SK-N-SH (cell line): ENCODE measurements at regions not wholly inside any gene's neighbourhood (a gene's known extent, or its start where the extent isn't known, plus 50 kb on each side); places are given as distances from the start of the nearest gene placed in this dataset.

Experiments
- CTCF ChIA-PET: fragments of 300-600, 350-600 bp; formaldehyde crosslinking; extraction: SDS; loops from one replicate; lab custom pipeline; 2021; lab: Yijun Ruan, JAX
- POLR2A ChIA-PET: fragments of 350-600 bp; sonication (Branson Sonifier 250); formaldehyde crosslinking; extraction: SDS; loops from one replicate; lab custom pipeline; 2020; ENCODE audit warnings: antibody characterized with exemption, inconsistent platforms; lab: Yijun Ruan, JAX
- DNase-seq: peaks from one replicate; pipeline ENCODE4 v3.0.0; 2012
- H2AFZ ChIP-seq: fragments of 200-600 bp; sonication (generic); 2 replicates; pipeline ENCODE4 v1.8.1; 2016; ENCODE audit warnings: antibody characterized with exemption, mild to moderate bottlenecking, low read depth
- H3F3A ChIP-seq: fragments of 200-600 bp; sonication (generic); replicated peaks from 2 replicates; pipeline ENCODE3; 2016; ENCODE audit warnings: antibody characterized with exemption, mild to moderate bottlenecking; ENCODE audit not compliant: insufficient read depth
- H3K27ac ChIP-seq, 2 experiments: fragments of 200-500 bp in 1 of 2; fragments of 200-600 bp in 1 of 2; sonication (Bioruptor generic) in 1 of 2; sonication (generic), shearing (Covaris generic) in 1 of 2; 2 replicates each; pipeline versions ENCODE4 v1.5.1 to v1.6.1; 2014 to 2016; ENCODE audit warnings: low read depth in 2 of 2, inconsistent platforms in 1 of 2, low read length in 1 of 2, mild to moderate bottlenecking in 1 of 2, mixed read lengths in 1 of 2
- H3K27me3 ChIP-seq: fragments of 200-600 bp; sonication (generic), shearing (Covaris generic); 2 replicates; pipeline ENCODE4 v1.6.1; 2016; ENCODE audit warnings: mixed run types; ENCODE audit not compliant: insufficient read depth
- H3K36me3 ChIP-seq, 2 experiments: fragments of 200-500 bp in 1 of 2; fragments of 200-600 bp in 1 of 2; sonication (Bioruptor generic) in 1 of 2; sonication (generic) in 1 of 2; replicated peaks in 1 of 2; 2 replicates each; pipeline versions ENCODE3 to v1.5.1; 2014 to 2016; ENCODE audit warnings: low read length in 1 of 2, mild to moderate bottlenecking in 1 of 2; ENCODE audit not compliant: insufficient read depth in 2 of 2, control insufficient read depth in 1 of 2
- H3K4me1 ChIP-seq, 2 experiments: fragments of 200-500 bp in 1 of 2; fragments of 200-600 bp in 1 of 2; sonication (Bioruptor generic) in 1 of 2; sonication (generic), shearing (Covaris generic) in 1 of 2; 2 replicates each; pipeline versions ENCODE4 v1.5.1 to v1.6.1; 2014 to 2016; ENCODE audit warnings: low read depth in 1 of 2, low read length in 1 of 2, mixed run types in 1 of 2; ENCODE audit not compliant: insufficient read depth in 2 of 2, control insufficient read depth in 1 of 2
- H3K4me2 ChIP-seq: fragments of 200-600 bp; sonication (generic), shearing (Covaris generic); 2 replicates; pipeline ENCODE4 v1.6.1; 2017; ENCODE audit warnings: mixed run types
- H3K4me3 ChIP-seq, 2 experiments: fragments of 200-500 bp in 1 of 2; fragments of 200-600 bp in 1 of 2; sonication (Bioruptor generic) in 1 of 2; sonication (generic), shearing (Covaris generic) in 1 of 2; 2 replicates each; pipeline versions ENCODE4 v1.5.1 to v1.8.1; 2014 to 2016; ENCODE audit warnings: low read depth in 2 of 2, inconsistent platforms in 1 of 2, low read length in 1 of 2, mild to moderate bottlenecking in 1 of 2, mixed read lengths in 1 of 2, moderate library complexity in 1 of 2
- H3K79me2 ChIP-seq: fragments of 200-600 bp; sonication (generic); 2 replicates; pipeline ENCODE4 v1.8.1; 2017; ENCODE audit warnings: mild to moderate bottlenecking; ENCODE audit not compliant: insufficient read depth
- H3K9ac ChIP-seq: fragments of 200-600 bp; sonication (generic); 2 replicates; pipeline ENCODE4 v1.6.1; 2017; ENCODE audit warnings: mixed run types
- H3K9me2 ChIP-seq: fragments of 200-600 bp; sonication (generic); 2 replicates; pipeline ENCODE4 v1.6.1; 2017; ENCODE audit warnings: mixed run types
- H3K9me3 ChIP-seq: fragments of 200-600 bp; sonication (generic); 2 replicates; pipeline ENCODE4 v1.6.1; 2017; ENCODE audit warnings: mixed run types, mild to moderate bottlenecking, moderate library complexity
- H4K20me1 ChIP-seq: fragments of 200-600 bp; sonication (generic); 2 replicates; pipeline ENCODE4 v1.6.1; 2017; ENCODE audit warnings: mild to moderate bottlenecking, mixed run types; ENCODE audit not compliant: insufficient read depth
- CHD2 ChIP-seq: fragments of 150-350 bp; IDR thresholded peaks from 2 replicates; pipeline ENCODE4 v1.6.1; 2018; ENCODE audit warnings: low read length; ENCODE audit not compliant: partially characterized antibody
- ELF1 ChIP-seq: IDR thresholded peaks from 2 replicates; pipeline ENCODE4 v1.4.0; 2012
- EZH2phosphoT487 ChIP-seq: fragments of 200-600 bp; sonication (generic); IDR thresholded peaks from 2 replicates; pipeline ENCODE4 v1.6.1; 2017; ENCODE audit warnings: low read depth, mixed run types, mild to moderate bottlenecking, antibody characterized with exemption, moderate library complexity, borderline replicate concordance
- FOSL2 ChIP-seq: IDR thresholded peaks from 2 replicates; pipeline ENCODE4 v1.4.0; 2012; ENCODE audit warnings: low read depth, mild to moderate bottlenecking, moderate library complexity, borderline replicate concordance
- FOXJ3 ChIP-seq: sonication (generic); formaldehyde crosslinking; IDR thresholded peaks from 2 replicates; pipeline ENCODE4 v1.5.1; 2020; ENCODE audit warnings: mild to moderate bottlenecking, missing genetic modification reagents
- JUND ChIP-seq: IDR thresholded peaks from 2 replicates; pipeline ENCODE4 v1.4.0; 2012
- MAX ChIP-seq: IDR thresholded peaks from 2 replicates; pipeline ENCODE4 v1.4.0; 2012; ENCODE audit warnings: low read depth
- MXI1 ChIP-seq: IDR thresholded peaks from 2 replicates; pipeline ENCODE4 v1.6.1; 2012; ENCODE audit warnings: mild to moderate bottlenecking, low read depth, low read length, improper control_type of control experiment
- NFIC ChIP-seq: IDR thresholded peaks from 2 replicates; pipeline ENCODE4 v1.4.0; 2012; ENCODE audit warnings: borderline replicate concordance
- NRF1 ChIP-seq: IDR thresholded peaks from 2 replicates; pipeline ENCODE4 v1.6.1; 2012; ENCODE audit warnings: low read depth, mild to moderate bottlenecking, low read length
- PBX3 ChIP-seq: IDR thresholded peaks from 2 replicates; pipeline ENCODE4; 2012
- RCOR1 ChIP-seq: fragments of 150-350 bp; IDR thresholded peaks from 2 replicates; pipeline ENCODE4 v1.6.1; 2017; ENCODE audit warnings: antibody characterized with exemption, low read length
- RXRA ChIP-seq: IDR thresholded peaks from 2 replicates; pipeline ENCODE4 v1.4.0; 2012; ENCODE audit warnings: low read depth, mild to moderate bottlenecking, borderline replicate concordance
- SIN3A ChIP-seq: IDR thresholded peaks from 2 replicates; pipeline ENCODE4 v1.6.1; 2012; ENCODE audit warnings: low read depth, mild to moderate bottlenecking, low read length, moderate library complexity, borderline replicate concordance
- SMC3 ChIP-seq: IDR thresholded peaks from 2 replicates; pipeline ENCODE4 v1.6.1; 2012; ENCODE audit warnings: low read depth, low read length, improper control_type of control experiment
- TAF1 ChIP-seq: IDR thresholded peaks from 2 replicates; pipeline ENCODE4 v1.6.1; 2012; ENCODE audit warnings: low read depth, mild to moderate bottlenecking, low read length, moderate library complexity, borderline replicate concordance
- USF2 ChIP-seq: fragments of 150-350 bp; IDR thresholded peaks from 2 replicates; pipeline ENCODE4 v1.6.1; 2017; ENCODE audit warnings: antibody characterized with exemption, low read length, low read depth, borderline replicate concordance
- YY1 ChIP-seq: IDR thresholded peaks from 2 replicates; pipeline ENCODE4 v1.4.0; 2012; ENCODE audit warnings: low read depth, mild to moderate bottlenecking
- ZBTB33 ChIP-seq: IDR thresholded peaks from 2 replicates; pipeline ENCODE4 v1.4.0; 2012; ENCODE audit warnings: low read depth, borderline replicate concordance
- WGBS: methylation state at CpG from one replicate; pipeline ENCODE4 v1.1.6; 2017; ENCODE audit warnings: low lambda C conversion rate; 5-methylcytosine and 5-hydroxymethylcytosine counted together

GRCh38 chr1:241422470-241422869 is 65.5 kb upstream of the RGS7 start:
- Histone ChIP-seq H3K36me3 (no peaks in the 10 kb centered on the region), H4K20me1 (no peaks in the 10 kb centered on the region), H3K79me2 (no peaks in the 10 kb centered on the region), H3K9me2 (no peaks in the 10 kb centered on the region), H3K4me1 (no peaks in the 10 kb centered on the region; a peak in 1 of 4 replicates), H3K9ac (no peak overlapping the region), H3K27ac (no peak overlapping the region), H3K9me3 (no peaks in the 10 kb centered on the region), H2AFZ (no peak overlapping the region), H3K4me3 (no peak overlapping the region), H3K27me3 (no peaks in the 10 kb centered on the region), H3K4me2 (no peak overlapping the region), H3F3A (no peaks in the 10 kb centered on the region)
- ChIA-PET POLR2A (no interaction called here), CTCF (no interaction called here)
- TF ChIP-seq JUND (no peak), ELF1 (no peak), RCOR1 (no peak), TAF1 (no peak), NFIC (no peak), NRF1 (no peak), USF2 (no peak), ZBTB33 (no peak), CHD2 (no peak), MAX (no peak), SIN3A (no peak), EZH2phosphoT487 (no peak), YY1 (no peak)
- 80% methylated on average over 6 of the region's 6 CpGs for WGBS
- DNase-seq: no peak

GRCh38 chr1:241419986-241420385 is 63.0 kb upstream of the RGS7 start:
- H3K36me3 ChIP-seq: no peaks in the 10 kb centered on the region
- H3K4me3 ChIP-seq: no peak overlapping the region
- no peak overlapping the region for H3K27ac ChIP-seq
- no peak overlapping the region for H3K4me2 ChIP-seq
- H3K79me2 ChIP-seq: no peaks in the 10 kb centered on the region
- no peaks in the 10 kb centered on the region for H3K9me3 ChIP-seq
- H3K27me3 ChIP-seq: no peaks in the 10 kb centered on the region
- H3F3A ChIP-seq: no peaks in the 10 kb centered on the region
- CTCF ChIA-PET: no interaction called here
- no peak for DNase-seq
- H2AFZ ChIP-seq: no peak overlapping the region
- TF ChIP-seq RXRA: no peak
- no peak for TF ChIP-seq SMC3
- no peak for TF ChIP-seq FOXJ3 (CRISPR knock-in tag)
- TF ChIP-seq FOSL2: no peak
- TF ChIP-seq RCOR1: no peak
- TF ChIP-seq MAX: no peak
- TF ChIP-seq PBX3: no peak
- no peak for TF ChIP-seq TAF1
- TF ChIP-seq MXI1: no peak
- POLR2A ChIA-PET: no interaction called here
- WGBS: 74% methylated on average over 3 of the region's 3 CpGs
- H4K20me1 ChIP-seq: no peaks in the 10 kb centered on the region
- no peak overlapping the region for H3K9ac ChIP-seq
- H3K9me2 ChIP-seq: no peaks in the 10 kb centered on the region
- H3K4me1 ChIP-seq: no peaks in the 10 kb centered on the region; a peak in 1 of 4 replicates
